ENCODE measurements at regions not wholly inside any gene's neighbourhood (a gene's known extent, or its start where the extent isn't known, plus 50 kb on each side); places are given as distances from the start of the nearest gene placed in this dataset.
"Not testable (repeated sequence)": the region's sequence is repeated elsewhere in the genome, so short reads cannot be mapped to it uniquely, and the experiment has no call there.

DNA sequence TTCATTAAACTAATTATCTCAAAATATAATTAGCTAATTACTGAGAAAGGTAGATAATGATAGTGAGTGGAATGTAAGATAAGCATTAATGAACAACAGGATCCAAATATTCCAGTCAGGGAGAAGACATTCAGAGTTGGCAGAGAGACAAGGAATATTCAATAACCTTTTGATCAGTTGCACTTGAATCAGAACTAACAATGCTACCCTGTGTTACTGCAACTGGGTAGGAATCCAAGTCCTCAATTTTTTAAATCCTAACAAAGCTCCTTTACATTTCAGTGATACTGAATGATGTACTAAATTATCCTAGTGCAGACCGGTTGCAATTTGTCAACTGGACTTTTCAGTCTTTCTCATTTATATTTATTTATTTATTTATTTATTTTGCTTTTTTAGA lies 107.1 kb upstream of the MIR17HG start:
- no peaks in the 10 kb centered on the region for H3K27me3 ChIP-seq (ENCODE audit: insufficient read depth, low read length)
- no peaks in the 10 kb centered on the region for H3K4me1 ChIP-seq (ENCODE audit: insufficient read depth, low read length)
- H3K4me3 ChIP-seq (ENCODE audit: low read length): no peak overlapping the region
- H3K9me3 ChIP-seq (ENCODE audit: low read depth, low read length): no peaks in the 10 kb centered on the region

DNA sequence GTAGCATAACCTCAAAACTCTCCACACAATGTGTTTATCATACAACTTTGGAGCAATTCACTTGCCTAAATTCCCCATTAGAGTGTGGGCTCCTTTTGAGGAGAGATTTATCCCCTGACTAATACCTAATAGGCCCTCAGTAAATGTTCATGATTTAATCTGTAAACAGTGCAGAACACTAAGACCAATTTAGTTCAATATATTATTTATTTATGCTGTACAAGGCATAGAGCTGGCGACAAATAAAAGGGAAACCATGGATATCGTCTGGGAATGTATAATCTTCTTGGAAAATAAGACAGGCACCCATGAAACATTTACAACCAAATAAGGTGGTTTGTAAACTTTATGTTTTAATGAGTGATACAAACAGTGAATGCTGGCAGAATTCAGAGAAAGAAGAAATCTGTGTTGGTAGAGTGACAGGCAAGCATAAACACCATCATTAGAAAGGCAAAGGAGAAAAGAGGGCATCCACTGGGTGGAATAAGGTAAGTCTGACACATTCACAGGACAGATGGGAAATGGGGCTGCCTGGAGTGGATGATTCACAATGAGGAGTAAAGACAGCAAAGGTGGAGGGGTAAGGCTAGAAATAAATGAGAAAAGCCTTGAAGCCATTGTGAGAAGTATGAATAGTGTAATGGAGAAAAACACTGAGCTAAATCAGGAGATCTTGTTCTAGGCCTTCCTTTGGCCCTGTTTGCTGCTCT lies 106.1 kb upstream of the MIR17HG start:
- Histone ChIP-seq H3K27me3 (ENCODE audit: insufficient read depth, low read length) (no peaks in the 10 kb centered on the region), H3K4me1 (ENCODE audit: insufficient read depth, low read length) (no peaks in the 10 kb centered on the region), H3K4me3 (ENCODE audit: low read length) (no peak overlapping the region), H3K9me3 (ENCODE audit: low read depth, low read length) (no peaks in the 10 kb centered on the region)

DNA sequence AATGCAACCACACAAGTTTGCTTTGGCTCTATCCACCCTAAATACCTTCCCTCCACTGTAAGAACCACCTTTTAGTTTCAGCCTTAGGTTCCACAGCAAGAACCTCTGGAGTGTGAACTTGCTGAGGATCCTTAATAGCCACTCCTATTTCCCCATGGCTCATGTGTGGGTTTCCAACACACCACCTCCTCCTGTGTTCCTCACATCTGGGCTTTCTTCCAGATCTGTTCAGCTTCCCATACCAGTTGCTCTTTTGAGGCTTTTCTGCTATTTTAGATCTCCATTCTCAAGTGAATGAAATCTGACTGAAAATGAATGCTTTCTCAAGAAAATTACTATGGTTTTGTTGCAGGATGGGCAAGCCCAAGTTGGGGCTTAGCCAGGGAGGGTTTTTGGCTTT lies 104.8 kb upstream of the MIR17HG start:
- Histone ChIP-seq H3K27me3 (ENCODE audit: insufficient read depth, low read length) (no peaks in the 10 kb centered on the region), H3K4me3 (ENCODE audit: low read length) (no peak overlapping the region), H3K9me3 (ENCODE audit: low read depth, low read length) (no peaks in the 10 kb centered on the region), H3K4me1 (ENCODE audit: insufficient read depth, low read length) (no peaks in the 10 kb centered on the region)

DNA sequence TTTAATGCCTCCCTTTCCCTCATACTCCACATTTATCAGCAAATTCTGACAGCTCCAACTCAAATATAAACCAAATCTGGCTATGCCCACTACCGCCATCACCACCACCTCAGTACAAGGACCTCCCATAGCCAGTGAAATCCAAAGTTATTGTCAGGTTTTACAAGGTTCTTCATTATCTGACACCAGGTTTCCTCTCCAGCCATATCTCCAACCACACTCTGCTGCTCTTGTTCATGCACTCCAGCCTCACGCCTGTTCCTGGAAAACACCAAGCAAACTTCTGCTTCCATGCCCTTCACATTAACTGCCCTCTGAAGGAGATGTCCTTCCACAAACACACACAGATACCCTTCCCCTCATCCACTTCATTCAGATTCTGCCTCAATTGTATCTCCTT lies 102.2 kb upstream of the MIR17HG start:
- H3K4me3 ChIP-seq (ENCODE audit: low read length): no peak overlapping the region
- no peaks in the 10 kb centered on the region for H3K4me1 ChIP-seq (ENCODE audit: insufficient read depth, low read length)
- no peaks in the 10 kb centered on the region for H3K27me3 ChIP-seq (ENCODE audit: insufficient read depth, low read length)
- H3K9me3 ChIP-seq (ENCODE audit: low read depth, low read length): no peaks in the 10 kb centered on the region

DNA sequence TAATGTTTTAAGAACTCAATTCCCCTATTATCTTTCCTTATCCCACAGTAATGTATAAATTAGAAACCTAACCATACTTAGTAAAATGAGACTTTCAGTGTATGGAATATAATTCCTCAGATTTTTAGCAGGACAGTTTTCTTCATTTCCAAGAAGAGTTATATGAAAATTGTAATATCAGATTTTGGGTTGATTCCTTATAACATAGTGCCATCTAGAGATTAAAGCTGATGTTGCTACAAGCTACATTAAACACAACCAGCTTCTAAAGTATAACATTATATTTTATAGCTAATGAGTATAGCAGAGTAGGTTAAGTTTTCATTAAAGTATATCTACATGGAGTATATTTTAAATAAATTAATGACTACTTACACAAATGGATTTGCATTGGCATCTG lies 99.7 kb upstream of the MIR17HG start:
- H3K27me3 ChIP-seq (ENCODE audit: insufficient read depth, low read length): no peaks in the 10 kb centered on the region
- no peak overlapping the region for H3K4me3 ChIP-seq (ENCODE audit: low read length)
- H3K9me3 ChIP-seq (ENCODE audit: low read depth, low read length): no peaks in the 10 kb centered on the region
- no peaks in the 10 kb centered on the region for H3K4me1 ChIP-seq (ENCODE audit: insufficient read depth, low read length)

DNA sequence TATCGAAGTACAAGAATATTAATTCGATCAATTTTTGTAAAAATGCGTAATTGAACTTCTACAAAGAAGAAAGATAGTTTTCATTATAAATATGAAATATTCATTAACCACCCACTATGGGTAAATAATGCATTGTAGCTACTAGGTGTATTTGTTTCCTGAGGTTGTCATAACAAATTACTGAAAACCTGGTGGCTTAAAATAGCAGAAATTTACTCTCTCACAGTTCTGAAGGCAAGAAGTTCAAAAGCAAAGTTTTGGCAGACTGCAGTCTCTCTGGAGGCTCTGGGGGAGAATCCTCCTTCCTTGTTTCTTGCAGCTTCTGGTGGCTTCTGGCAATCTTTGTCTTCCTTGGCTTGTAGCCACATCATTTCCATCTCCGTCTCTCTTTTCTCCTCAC lies 99.2 kb upstream of the MIR17HG start:
- Histone ChIP-seq H3K9me3 (ENCODE audit: low read depth, low read length) (no peaks in the 10 kb centered on the region), H3K4me1 (ENCODE audit: insufficient read depth, low read length) (no peaks in the 10 kb centered on the region), H3K4me3 (ENCODE audit: low read length) (no peak overlapping the region), H3K27me3 (ENCODE audit: insufficient read depth, low read length) (no peaks in the 10 kb centered on the region)

DNA sequence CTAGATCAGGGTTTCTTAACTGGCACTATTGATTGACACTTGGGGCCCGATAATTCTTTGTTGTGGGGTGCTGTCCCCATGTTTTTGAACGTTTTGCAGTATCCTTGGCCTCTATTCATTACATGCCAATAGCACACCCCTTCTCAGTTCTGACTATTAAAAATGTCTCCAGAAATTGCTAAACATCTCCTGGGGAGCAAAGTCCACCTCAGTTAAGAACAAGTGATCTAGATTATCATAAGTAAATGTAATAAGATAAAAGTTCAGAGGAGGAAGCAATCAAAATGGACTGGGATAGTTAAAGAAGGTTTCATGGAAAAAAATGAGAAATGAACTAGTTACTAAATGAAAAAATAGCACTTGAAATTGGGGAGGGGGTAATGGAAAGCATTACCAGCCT lies 98.1 kb upstream of the MIR17HG start:
- Histone ChIP-seq H3K4me1 (ENCODE audit: insufficient read depth, low read length) (no peaks in the 10 kb centered on the region), H3K4me3 (ENCODE audit: low read length) (no peak overlapping the region)

DNA sequence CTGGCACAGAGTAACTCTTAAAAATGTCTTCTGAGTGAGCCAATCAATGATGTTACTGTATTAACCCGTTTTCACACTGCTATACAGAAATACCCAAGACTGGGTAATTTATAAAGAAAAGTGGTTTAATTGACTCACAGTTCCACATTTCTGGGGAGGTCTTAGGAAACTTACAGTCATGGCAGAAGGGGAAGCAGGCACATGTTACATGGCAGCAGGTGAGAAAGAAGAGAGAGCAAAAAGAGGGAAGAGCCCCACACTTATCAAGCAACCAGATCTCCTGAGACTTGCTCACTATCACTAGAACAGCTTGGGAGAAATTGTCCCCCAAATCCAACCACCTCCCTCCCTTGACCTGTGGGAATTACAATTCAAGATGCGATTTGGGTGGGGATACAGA lies 97.6 kb upstream of the MIR17HG start:
- H3K4me1 ChIP-seq (ENCODE audit: insufficient read depth, low read length): no peaks in the 10 kb centered on the region
- no peak overlapping the region for H3K4me3 ChIP-seq (ENCODE audit: low read length)
- no peaks in the 10 kb centered on the region for H3K27me3 ChIP-seq (ENCODE audit: insufficient read depth, low read length)
- H3K9me3 ChIP-seq (ENCODE audit: low read depth, low read length): no peaks in the 10 kb centered on the region

More for the DNA sequence above, 98.1 kb upstream of the MIR17HG start:
- H3K27me3 ChIP-seq (ENCODE audit: insufficient read depth, low read length): no peaks in the 10 kb centered on the region
- no peaks in the 10 kb centered on the region for H3K9me3 ChIP-seq (ENCODE audit: low read depth, low read length)

DNA sequence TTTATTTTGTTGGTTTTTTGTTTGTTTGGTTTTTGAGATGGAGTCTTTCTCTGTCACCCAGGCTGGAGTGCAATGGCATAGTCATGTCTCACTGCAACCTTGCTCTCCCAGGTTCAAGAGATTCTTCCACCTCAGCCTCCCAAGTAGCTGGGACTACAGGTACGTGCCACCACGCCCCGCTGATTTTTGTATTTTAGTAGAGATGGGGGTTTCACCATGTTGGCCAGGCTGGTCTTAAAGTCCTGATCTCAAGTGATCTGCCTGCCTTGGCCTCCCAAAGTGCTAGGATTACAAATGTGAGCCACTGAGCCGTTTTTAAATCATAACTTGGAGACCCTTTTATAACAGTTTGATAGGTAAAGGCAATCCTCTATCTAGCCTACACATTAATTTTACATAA lies 95.9 kb upstream of the MIR17HG start:
- not testable (repeated sequence) for H3K27me3 ChIP-seq (ENCODE audit: insufficient read depth, low read length); H3K4me1 ChIP-seq (ENCODE audit: insufficient read depth, low read length); H3K4me3 ChIP-seq (ENCODE audit: low read length); H3K9me3 ChIP-seq (ENCODE audit: low read depth, low read length)

DNA sequence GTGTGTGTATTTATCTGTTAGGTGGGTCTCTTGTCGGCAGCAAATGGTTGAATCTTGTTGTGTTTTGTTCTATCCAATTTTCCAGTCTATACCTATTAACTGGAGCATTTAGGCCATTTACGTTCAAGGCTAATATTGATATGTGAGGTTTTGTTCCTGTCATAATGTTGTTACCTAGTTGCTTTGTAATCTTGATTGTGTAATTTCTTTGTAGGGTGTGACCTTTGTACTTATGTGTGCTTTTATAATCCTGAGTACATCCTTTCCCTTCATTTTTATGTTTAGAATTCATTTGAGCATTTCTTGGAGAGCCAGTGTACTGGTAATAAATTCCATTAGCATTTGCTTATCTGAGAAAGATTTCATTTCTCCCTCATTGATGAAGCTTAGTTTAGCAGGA lies 83.0 kb upstream of the MIR17HG start:
- H3K4me1 ChIP-seq (ENCODE audit: insufficient read depth, low read length): no peaks in the 10 kb centered on the region
- H3K9me3 ChIP-seq (ENCODE audit: low read depth, low read length): peaks cover 4% of the 10 kb centered on the region
- no peaks in the 10 kb centered on the region for H3K27me3 ChIP-seq (ENCODE audit: insufficient read depth, low read length)
- H3K4me3 ChIP-seq (ENCODE audit: low read length): no peak overlapping the region

DNA sequence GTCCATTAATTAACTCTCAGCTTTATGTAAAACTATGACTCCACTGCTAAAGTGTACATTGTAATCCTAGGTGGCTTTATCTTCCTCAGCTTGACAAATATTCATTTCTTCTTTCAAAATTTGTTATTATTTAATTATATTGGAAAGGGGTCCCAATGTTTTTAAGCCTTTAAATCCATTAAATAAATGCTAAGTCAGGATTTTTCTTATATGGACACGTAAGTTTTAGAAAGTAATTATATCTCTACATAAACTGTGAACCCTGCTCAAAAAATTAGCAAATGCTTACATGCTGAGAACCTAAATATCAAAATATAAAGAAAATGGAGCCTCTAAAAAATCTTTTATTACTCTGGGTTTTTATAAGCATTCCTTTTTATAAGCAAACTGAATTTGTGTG lies 78.2 kb upstream of the MIR17HG start:
- no peaks in the 10 kb centered on the region for H3K4me1 ChIP-seq (ENCODE audit: insufficient read depth, low read length)
- no peak overlapping the region for H3K4me3 ChIP-seq (ENCODE audit: low read length)
- no peaks in the 10 kb centered on the region for H3K27me3 ChIP-seq (ENCODE audit: insufficient read depth, low read length)
- peaks cover 4% of the 10 kb centered on the region for H3K9me3 ChIP-seq (ENCODE audit: low read depth, low read length)

DNA sequence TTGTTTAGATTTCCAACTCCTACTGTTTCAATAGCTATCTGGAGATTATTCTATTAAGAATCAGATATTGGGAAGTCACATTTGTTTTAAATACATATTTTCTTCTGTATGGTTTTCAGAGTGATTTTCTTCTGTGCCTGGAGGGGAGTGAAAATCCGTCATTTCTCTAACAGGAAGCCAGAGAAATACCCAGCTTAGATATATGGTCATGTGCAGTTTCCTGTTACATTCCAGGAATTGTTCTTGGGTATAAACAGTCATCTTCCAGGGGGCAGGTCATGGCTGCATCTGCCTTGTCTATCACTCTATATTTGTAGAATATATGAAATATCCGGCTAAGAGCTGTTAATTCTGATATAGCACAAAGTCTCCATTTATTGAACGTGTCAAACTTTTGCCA lies 77.5 kb upstream of the MIR17HG start:
- H3K4me1 ChIP-seq (ENCODE audit: insufficient read depth, low read length): no peaks in the 10 kb centered on the region
- H3K9me3 ChIP-seq (ENCODE audit: low read depth, low read length): no peaks in the 10 kb centered on the region
- H3K4me3 ChIP-seq (ENCODE audit: low read length): no peak overlapping the region
- no peaks in the 10 kb centered on the region for H3K27me3 ChIP-seq (ENCODE audit: insufficient read depth, low read length)

DNA sequence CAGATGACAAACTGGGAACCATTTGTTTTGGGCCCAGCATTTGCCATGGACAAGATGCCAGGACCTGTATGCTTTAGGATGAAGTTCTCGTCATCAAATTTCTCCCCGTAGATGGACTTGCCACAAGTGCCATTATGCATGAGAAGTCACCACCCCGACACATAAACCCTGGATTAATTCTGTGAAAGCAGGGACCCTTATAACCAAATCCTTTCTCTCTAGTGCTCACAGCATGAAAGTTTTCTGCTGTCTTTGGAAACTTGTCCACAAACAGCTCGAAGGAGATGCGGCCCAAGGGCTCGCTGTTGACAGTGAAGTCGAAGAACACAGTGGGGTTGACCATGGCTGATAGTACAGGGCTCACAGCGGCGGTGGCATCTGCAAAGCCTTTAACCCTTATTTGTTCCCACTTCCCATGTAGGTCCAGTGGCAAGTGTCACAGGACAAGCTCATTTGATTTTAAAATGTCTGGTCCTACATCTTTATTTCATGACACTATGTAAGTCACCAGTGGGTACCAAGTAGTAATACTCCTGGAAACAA lies 75.2 kb upstream of the MIR17HG start:
- no peaks in the 10 kb centered on the region for H3K27me3 ChIP-seq (ENCODE audit: insufficient read depth, low read length)
- H3K4me1 ChIP-seq (ENCODE audit: insufficient read depth, low read length): no peaks in the 10 kb centered on the region
- no peaks in the 10 kb centered on the region for H3K9me3 ChIP-seq (ENCODE audit: low read depth, low read length)
- no peak overlapping the region for H3K4me3 ChIP-seq (ENCODE audit: low read length)

DNA sequence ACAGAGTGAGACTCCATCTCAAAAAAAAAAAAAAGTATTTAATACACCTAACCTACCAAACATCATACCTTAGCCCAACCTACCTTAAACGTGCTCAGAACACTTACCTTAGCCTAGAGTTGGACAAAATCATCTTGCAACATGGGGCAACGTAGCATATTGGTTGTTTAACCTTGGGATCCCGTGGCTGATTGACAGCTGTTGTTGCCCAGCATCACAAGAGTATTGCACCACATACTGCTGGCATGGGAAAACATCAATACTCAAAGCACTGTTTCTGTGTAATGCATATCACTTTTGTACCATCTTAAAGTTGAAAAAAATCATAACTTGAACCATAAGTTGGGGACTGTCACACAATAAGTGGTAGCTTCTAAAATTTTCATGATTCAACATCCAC lies 73.8 kb upstream of the MIR17HG start:
- Histone ChIP-seq H3K4me1 (ENCODE audit: insufficient read depth, low read length) (no peaks in the 10 kb centered on the region), H3K9me3 (ENCODE audit: low read depth, low read length) (no peaks in the 10 kb centered on the region), H3K27me3 (ENCODE audit: insufficient read depth, low read length) (no peaks in the 10 kb centered on the region), H3K4me3 (ENCODE audit: low read length) (no peak overlapping the region)

DNA sequence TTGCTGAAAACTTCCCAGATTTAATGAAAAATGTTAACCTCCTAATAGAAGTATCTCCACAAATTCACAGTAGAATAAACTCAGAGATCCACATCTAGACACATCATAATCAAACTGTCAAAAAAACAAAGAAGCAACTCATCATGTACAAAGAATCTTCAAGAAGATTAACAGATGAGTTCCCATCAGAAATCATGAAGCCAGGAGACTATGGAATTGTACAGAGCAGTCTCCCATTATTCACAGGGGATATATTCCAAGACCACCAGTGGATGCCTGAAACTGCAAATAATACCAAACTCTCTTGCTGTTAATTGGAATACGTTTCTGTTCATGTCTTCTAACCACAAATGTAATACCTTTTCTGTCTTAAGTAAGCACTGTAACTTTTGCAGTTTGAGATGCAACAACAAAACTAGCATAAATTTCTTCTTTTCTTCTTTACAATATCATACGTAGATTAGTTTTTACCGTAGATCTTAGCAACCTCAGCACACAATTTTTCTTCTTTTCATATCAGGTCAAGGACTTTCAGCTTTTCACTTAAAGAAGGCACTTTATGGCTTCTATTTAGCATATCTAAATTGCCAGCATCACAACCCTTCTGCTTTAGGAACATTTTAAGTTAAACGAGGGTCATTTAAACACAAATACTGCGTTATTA lies 70.3 kb upstream of the MIR17HG start:
- Histone ChIP-seq H3K4me3 (ENCODE audit: low read length) (no peak overlapping the region), H3K27me3 (ENCODE audit: insufficient read depth, low read length) (no peaks in the 10 kb centered on the region), H3K9me3 (ENCODE audit: low read depth, low read length) (no peaks in the 10 kb centered on the region), H3K4me1 (ENCODE audit: insufficient read depth, low read length) (no peaks in the 10 kb centered on the region)

DNA sequence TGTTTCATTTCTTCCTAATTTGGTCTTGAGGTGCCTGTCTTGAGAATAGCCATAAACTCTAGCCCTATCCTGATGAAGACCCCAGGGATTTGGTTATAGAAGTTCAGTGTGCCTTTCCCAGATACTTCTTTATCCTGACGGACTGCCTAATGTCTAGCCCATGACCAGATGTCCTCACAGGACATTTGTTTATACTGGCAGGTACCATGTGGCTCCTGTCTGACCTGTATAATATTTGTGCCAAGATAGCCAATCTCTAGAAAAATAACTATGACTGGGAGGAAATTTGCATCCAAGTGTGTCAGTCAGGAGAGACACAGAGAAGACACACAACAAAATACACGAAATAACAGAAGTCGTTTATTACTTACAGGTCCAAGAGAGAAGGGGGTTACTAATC lies 69.2 kb upstream of the MIR17HG start:
- H3K4me1 ChIP-seq (ENCODE audit: insufficient read depth, low read length): no peaks in the 10 kb centered on the region
- no peak overlapping the region for H3K4me3 ChIP-seq (ENCODE audit: low read length)
- no peaks in the 10 kb centered on the region for H3K9me3 ChIP-seq (ENCODE audit: low read depth, low read length)
- H3K27me3 ChIP-seq (ENCODE audit: insufficient read depth, low read length): no peaks in the 10 kb centered on the region

Measured in mononuclear cell (primary cell).